NCI-H345 treated with DMSO at 0.1 percent for 48 hours (cell line): ENCODE measurements at regions not wholly inside any gene's neighbourhood (a gene's known extent, or its start where the extent isn't known, plus 50 kb on each side); places are given as distances from the start of the nearest gene placed in this dataset.
A peak's percentile ranks its signal among the peaks of the same experiment; 100 is the strongest.

Source experiments
- DNase-seq: peaks from one replicate; lab custom pipeline; 2025; ENCODE audit not compliant: unreplicated experiment; lab: John Stamatoyannopoulos, UW

DNA sequence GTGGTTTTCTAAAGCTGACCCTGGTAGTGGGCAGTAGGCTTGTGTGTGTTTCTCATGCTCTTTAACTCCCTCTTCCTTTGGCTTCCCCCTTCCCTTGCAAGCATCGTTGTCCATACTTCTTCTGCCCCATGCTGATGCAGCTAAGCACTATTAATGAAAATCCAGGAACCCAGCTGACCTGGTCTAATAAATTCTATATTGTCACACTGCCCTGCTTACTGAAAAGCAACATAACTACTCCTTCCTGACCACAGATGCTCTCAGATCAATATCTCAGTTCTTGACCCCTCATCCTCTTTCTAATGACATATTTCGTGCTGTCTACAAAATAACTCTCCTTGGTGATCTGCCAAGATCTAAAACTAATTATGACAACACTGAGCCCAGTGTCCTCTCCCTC lies 405.5 kb downstream of the EFNA5 start:
- no peak for DNase-seq

DNA sequence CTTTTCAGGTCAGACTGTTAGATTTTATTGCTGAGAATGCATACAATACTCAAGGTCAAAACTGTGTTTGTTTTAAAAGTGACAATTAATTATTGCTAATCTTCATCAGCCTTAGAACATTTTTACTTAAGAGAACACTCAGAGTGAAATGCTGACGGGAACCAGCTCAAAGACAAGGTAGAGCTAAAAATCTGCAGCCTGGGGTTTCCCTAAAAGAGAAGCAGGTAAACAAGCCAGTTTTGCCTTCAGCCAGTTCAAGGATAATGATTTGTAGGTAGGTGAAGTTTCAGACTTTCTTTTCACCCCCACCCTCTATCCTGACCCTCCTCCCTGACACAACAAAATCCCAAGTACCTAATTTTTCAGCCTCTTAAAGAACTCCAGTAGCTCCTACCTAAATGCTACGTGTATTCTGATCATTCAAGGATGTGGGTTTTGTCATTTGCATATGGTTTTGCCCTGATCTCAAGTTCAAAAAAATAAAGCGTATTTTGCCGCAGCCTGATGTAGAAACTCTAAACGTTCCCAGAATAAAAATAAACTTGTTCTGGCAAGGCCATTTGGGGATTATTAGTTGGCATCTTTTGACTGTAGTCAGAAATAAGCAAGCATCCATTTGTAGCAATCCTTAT lies 407.2 kb downstream of the EFNA5 start:
- DNase-seq, result no peak

DNA sequence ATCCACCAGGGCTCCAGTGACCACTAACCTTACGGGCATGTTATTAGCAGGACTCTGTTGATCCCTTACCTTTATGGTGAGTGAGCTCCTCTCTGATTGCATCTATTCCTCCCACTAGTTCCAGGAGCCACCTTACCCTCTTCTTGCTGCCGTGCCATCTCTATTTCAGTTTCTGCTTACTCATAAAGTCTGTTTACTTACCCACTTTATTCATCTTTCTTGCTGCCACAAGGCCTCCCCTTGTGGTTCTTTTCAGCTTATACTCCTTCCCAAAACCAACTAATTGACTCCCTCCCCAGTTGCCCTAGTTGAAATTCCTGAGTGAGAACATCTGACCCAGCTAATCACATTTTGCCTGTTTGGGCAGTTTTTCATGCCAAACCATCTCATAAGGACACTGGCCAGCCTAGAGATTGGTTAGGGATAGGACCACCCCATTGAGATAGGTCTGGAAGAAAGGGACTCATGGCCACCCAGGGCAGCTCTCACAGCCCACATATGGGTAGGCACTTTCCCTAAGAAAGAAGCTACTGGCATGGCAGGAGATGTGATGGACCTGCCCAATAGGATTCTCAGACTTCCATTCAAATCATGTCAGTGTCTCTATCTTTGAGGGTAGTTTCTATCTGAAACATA lies 412.7 kb downstream of the EFNA5 start:
- DNase-seq, result no peak

DNA sequence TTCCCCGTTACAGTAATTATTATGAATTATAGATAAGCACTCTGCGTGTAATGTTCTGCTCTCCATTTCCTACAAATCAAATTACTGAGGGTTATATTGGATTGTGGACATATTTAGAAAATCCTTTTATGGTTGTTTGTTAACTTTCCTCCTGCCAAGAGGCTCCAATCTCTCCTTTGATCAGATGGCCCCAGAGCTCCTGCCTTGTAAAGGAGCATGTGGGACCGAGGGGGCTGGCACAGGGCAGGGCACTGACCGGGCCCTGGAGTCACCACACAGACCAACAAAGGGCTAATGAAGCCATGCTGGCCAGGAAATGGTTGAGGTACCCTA lies 415.9 kb downstream of the EFNA5 start:
- no peak for DNase-seq

DNA sequence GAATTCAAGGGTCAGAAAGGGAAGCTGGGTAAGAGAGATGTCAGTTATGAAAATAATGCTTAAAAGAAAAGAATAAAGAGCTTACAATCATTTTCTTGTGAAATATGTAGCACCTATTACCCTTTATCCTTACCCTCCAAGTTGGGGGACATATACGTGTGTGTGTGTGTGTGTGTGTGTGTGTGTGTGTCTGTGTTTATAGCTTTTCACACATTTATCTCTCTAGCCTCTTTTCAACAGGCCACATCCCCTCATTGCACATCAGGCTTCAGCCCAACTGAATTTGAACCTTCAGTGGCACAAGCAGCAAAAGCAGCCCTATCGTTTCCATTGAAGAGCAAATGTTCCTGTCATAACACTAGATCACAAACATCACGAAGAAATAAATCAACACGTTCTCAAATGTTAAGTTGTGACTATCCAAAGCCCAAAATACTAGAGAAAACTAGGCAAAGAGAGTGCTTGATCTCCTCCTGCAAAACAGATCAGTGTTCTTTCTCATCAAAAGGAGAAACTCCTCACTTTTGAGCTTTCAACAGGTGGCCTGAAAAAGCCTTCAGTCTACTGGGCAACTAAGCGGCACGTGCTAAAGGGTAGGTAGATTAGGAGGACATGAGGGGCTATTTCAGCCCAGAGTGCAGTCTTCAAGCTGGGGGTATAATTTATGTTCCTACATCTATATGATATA lies 416.4 kb downstream of the EFNA5 start:
- no peak for DNase-seq

DNA sequence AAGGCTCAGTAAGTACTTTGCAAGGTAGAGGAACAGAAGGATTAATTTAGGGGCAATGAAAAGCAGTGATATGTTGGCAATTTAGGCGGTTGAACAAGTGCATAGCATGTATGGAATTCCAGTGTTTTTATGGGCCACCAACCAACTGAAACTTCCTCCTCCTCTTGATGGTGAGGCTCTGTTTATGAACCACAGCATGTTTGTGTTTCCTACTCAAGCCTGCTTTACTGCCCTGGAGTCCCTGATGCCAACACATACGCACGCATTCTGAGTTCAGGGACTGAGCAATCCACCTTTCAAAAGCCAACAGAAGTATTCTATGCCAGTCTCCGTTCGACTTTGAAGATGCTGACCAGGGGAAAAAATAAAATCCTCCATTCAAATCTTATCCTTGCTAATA lies 417.5 kb downstream of the EFNA5 start:
- no peak for DNase-seq

DNA sequence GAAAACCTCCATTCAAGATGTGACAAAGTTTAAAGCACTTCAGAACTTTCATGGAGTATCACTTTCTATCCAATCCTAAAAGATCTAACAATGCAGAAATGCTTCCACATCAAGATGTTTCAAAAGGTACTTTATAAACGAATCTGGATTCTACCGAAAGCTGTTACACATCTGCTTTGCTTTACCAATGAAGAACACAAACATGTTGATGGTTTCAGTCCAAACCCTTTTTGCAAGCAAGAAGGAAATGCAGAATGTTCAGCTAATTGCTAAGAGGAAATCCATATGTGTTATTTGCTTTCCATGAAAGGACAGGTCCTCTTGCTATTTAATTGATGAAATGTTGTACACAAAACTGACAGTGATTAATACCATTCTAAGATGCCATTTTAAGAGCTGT lies 419.6 kb downstream of the EFNA5 start:
- no peak for DNase-seq

DNA sequence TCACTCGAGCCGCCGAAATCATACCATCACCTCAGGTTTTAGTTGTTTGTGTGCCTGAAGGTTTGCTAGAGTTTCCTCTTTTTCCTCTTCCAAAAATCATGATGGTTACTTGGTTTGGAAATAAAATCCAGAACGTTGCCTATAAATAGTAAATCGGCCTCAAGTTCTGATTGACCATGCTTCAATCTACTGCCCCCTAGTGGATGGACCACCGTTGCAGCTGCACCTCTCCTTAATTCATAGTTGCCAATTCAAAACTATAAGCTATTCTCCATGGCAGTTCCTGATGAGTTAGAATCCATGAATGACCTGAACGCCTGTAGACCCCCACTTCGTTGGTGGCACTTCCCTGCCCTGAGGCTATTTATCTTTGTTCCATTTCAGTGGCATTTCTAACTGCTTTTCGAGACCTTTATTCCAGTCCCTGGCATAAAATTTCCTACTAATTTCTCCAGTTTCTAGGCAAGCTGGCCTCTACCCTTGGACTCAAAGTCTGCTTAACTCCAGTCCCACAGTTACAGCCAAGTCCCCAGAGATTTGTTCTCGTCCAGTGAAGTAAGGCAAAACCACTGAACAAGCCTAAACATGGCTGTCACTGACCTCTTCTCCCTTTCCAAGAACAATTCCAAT lies 422.6 kb downstream of the EFNA5 start:
- peak; percentile 3 for DNase-seq

DNA sequence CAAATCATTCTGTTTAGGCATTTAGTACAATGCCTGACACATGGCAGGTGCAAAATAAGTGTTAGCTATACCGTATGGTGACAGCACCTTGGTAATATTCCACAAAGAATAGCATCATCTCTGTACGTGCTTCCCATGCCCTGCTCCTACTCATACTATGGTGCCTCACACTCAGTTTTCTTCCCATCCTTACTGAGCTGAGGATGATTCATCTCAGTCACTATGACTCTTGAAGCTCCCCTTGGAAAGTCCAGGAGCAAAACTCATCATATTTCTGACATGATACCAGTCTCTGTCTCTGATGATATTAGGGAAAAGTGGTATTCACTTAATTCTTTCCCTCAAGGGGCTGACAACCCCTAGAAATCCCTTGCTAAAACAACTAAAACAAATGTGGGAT lies 423.3 kb downstream of the EFNA5 start:
- no peak for DNase-seq

DNA sequence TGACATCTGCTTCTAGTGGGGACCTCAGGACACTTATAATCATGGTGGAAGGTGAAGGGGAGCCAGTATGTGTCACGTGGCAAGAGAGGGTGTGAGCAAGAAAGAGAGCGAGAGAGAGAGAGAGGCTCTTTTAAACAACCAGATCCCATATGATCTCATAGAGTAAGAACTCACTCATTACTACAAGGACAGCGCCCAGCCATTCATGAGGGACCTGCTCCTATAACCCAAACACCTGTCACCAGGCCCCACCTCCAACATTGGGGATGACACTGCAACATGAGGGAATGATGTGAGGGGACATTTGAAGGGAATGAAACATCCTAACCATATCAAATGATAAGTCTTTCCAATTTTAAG lies 427.5 kb downstream of the EFNA5 start:
- no peak for DNase-seq

DNA sequence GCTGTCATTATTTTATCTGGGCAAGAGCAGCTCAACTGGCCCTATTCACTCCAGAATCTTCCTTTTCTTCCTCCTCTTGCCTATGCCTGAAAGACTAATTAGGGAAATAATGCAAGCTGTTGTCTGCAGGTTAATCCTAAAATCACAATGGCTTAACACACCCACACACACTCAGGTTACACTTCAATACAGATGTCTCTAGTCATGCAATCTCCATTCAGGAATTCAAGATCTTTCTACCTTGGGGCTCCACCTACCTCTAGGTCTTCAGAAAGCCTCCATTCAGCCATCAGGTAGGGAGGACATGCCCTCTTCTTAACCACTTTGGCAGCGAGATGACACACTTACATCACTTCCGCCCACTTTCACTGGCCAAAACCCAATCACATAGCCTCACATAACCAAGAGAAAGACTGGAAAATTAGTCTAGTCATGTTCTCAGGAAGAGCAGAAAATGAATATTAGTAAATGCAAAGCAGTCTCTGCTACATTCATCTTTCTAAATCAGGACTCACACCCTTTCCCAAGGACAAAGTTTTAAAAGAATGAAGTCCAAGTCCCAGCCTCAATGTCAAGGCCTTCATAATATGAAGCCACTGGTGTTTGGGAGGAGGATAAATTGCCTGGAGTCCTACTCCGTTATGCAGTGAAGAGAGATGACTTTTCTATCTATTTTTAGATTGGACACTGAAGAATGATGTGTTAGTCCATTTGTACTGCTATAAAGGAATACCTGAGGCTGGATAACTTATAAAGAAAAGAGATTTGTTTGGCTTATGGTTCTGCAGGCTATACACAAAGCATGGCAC lies 428.1 kb downstream of the EFNA5 start:
- no peak for DNase-seq

DNA sequence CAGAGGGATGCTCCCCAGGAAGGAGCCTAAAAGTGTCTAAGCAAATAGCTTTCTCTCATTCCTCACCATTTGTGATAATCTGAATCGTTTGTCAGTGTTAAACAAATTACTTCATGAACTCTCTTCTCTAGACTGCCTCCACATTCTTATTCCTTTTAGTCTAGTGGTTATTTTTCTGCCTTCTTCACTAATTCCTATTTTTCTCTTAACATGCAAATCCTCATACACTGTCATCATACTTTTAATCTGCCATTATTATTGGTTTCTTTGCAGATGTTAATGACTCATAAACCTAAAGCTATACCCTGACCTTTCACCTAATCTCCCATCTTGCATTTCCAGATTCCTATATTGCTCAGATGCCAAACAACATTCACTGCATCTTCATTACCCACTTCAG lies 428.9 kb downstream of the EFNA5 start:
- DNase-seq, result no peak

DNA sequence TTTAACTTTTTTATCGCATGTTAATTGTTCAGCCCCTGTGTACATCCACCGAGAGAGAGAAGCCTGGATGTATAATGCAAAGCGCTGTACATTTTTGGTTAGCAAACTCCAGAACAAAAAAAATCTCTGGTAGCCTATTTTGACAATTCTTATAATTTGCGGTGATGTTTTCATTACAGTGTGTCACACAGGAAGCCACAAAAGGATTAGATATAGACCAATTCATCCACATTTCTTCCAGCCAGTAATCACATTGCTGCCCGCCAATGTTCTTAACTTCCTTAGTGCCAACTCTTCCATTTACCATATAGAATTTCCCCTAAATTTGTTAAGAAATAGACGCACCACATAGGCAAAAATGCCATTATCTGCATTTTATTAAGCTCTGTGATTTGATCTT lies 435.6 kb downstream of the EFNA5 start:
- DNase-seq, result no peak

DNA sequence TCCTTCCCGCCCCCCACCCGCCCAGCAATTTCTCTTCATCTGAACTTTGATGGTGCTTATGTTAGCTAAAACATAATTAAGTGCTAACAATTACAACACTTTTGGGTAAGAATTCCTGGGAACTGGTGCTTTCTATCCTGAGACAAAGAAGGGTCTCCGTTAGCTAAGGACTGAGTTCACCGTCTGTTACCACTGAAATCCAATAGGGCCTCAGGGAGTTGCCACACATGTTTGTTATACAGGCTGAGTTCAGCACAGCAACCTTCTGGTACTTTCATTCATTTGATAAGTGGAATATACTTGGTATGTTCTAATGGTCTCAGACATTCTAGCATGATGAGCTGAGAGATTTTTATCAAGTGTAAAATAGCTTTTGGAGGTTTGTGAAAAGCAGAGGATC lies 437.9 kb downstream of the EFNA5 start:
- DNase-seq, result no peak

DNA sequence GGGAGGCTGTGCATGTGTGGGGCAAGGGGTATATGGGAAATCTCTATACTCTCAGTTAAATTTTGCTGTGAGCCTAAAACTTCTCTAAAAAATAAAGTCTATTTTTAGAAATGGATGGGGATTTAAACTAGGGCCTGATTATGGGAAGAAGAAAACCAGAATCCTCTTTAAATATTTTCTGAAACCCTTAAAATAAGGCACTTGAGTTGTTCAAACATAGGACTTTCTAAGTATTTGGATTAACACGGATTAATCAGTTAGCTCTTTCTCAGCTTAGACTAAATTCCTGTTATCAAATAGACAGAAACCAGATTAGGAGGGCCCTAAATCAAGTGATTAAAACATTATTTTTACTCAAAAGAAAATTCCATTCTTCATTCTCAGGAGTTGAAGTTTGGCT lies 438.4 kb downstream of the EFNA5 start:
- DNase-seq, result no peak

DNA sequence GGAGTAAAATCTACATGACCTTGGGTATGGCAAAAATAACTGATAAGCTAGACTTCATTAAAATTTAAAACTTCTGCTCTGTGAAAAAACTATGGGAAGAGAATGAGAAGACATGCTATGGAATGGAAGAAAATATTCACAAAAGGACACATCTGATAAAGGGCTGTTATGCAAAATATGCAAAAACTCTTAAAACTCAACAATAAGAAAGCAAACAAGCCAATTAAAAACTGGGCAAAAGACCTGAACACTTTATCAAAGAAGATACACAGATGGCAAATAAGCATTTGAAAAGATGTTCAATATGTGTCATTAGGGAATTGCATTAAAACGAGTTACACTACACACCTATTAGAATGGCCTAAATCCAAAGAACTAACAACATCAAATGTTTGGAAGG lies 439.5 kb downstream of the EFNA5 start:
- DNase-seq, result no peak

DNA sequence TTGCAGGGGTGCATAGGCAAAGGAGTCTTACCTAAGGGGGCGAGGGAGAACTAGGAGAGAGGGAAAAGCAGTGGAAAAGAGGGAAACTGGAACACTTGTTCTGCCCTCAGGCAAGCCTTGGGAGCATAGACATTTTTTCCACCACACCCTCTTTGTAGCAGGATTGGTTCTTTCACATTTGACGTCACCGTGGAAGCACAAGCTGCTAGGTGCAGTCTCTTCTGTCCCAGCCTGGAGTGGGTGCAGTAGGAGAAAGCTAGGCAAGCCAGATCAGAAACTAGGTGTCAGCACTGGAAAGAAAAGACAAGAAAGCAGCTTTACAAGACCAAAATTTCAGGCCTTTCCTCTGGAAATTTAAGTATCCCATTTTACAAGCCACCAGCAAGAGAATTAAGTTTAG lies 440.4 kb downstream of the EFNA5 start:
- no peak for DNase-seq

DNA sequence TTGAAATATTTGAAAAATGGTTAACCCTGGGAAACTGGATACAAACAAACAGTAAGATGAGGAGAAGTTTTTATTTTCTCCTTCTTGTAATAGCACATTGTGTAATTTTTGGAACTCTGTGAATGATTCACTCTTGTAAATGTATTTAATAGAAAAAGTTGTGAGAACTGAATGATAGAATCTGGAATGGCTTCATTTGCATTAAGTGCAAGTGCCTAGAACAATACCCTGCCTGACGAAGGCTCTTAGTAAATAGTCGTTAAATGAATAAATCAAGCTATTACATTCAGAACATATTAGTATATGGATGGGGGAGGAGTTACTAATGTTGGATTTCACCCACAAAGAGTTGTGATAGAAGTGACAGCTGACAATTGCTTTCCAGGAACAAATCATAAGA lies 442.5 kb downstream of the EFNA5 start:
- DNase-seq, result no peak

DNA sequence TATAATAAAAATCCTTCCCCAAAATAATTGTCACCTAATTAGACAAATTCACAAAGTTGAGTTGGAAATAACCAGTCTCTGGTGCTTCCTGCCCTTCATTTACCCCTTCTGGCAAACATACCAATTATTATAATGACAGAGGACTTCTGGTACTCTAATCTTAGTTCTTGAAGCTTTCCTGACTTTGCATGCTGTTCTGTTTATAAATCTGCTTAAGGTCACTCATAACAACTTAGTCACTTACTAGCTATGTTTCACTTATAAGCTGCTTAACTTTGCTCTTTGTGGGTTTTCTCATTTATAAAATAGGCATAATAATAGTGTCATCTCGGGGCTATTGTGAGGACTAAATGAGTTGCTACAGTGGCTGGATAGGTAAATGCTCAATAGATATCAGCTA lies 446.5 kb downstream of the EFNA5 start:
- no peak for DNase-seq

DNA sequence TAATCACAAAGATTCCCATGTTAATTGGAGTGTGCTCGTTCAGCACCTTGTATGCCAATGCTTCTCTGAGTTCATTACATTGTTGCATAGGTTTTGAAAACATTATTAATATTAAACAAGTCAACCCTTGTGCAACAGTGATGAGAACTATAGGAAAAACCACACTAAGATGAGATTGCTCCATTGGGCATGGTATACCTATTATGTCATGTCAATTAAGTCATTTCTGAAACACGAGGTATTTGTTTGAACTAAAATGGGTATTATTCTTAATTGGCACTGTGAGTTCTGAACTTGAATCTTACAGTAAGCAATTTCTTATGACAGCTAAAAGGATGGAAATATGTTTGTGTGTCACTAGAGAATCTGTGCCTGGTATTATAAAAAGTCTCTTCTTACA lies 447.7 kb downstream of the EFNA5 start:
- no peak for DNase-seq

DNA sequence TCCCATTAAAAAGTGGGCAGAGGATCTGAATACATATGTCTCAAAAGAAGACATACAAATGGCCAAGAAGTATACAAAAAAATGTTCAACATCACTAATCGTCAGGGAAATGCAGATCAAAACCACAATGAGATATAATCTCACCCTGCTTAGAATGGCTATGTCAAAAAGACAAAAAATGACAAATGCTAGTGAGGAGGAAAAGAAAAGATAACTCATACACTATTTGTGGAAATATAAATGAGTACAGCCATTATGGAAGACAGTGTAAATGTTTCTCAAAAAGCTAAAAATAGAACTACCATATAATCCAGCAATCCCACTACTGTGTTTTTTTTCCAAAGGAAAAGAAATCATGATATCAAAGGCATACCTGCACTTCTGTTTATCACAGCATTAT lies 450.7 kb downstream of the EFNA5 start:
- no peak for DNase-seq
